Hepatocyte (in vitro differentiated cells): ENCODE measurements at regions not wholly inside any gene's neighbourhood (a gene's known extent, or its start where the extent isn't known, plus 50 kb on each side); places are given as distances from the start of the nearest gene placed in this dataset.

ENCODE experiments used
- EZH2phosphoT487 ChIP-seq: fragments of 200-600 bp; sonication (generic); IDR thresholded peaks from one replicate; pipeline ENCODE4 v1.6.1; 2018; ENCODE audit warnings: antibody characterized with exemption, mild to moderate bottlenecking, low read depth, moderate library complexity; ENCODE audit not compliant: unreplicated experiment, severe bottlenecking
- TF ChIP-seq, protein P1 (sequence below): fragments of 200-600 bp; sonication (generic); IDR thresholded peaks from 2 replicates; pipeline ENCODE4 v1.5.1; 2016; ENCODE audit warnings: antibody characterized with exemption, mild to moderate bottlenecking; ENCODE audit not compliant: poor library complexity

DNA sequence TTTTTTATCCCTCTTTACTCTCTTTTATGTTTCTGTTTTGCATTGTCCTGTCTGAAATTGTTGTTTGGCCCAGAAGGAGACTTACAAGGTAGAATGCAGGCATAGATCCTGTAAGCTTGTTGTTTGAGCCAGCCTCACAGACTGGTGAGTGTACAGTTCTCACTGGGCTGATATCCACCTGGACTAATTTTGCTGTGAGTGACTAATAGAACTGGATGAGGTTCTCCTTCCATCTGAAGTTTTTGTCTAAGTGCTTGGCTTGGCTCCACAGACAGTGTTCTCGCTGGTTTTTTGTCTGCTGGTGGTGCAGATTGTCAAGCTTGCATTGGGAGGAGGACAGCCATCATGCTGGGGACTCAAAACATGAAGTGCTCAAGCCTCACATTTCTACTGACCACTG lies 495.7 kb downstream of the TSN start:
- TF ChIP-seq, protein P1, sequence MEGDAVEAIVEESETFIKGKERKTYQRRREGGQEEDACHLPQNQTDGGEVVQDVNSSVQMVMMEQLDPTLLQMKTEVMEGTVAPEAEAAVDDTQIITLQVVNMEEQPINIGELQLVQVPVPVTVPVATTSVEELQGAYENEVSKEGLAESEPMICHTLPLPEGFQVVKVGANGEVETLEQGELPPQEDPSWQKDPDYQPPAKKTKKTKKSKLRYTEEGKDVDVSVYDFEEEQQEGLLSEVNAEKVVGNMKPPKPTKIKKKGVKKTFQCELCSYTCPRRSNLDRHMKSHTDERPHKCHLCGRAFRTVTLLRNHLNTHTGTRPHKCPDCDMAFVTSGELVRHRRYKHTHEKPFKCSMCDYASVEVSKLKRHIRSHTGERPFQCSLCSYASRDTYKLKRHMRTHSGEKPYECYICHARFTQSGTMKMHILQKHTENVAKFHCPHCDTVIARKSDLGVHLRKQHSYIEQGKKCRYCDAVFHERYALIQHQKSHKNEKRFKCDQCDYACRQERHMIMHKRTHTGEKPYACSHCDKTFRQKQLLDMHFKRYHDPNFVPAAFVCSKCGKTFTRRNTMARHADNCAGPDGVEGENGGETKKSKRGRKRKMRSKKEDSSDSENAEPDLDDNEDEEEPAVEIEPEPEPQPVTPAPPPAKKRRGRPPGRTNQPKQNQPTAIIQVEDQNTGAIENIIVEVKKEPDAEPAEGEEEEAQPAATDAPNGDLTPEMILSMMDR: no peak
- TF ChIP-seq EZH2phosphoT487: no peak
